HCT116 (cell line): ENCODE measurements at regions not wholly inside any gene's neighbourhood (a gene's known extent, or its start where the extent isn't known, plus 50 kb on each side); places are given as distances from the start of the nearest gene placed in this dataset.

ENCODE experiments used
- ATAC-seq: fragments of 200-7000 bp; cut with Tn5 transposase; 2 replicates; pipeline ENCODE4 v1.9.1; 2020; ENCODE audit warnings: mild to moderate bottlenecking, moderate library complexity
- BruUV-seq: library from RNA; stranded (reverse); fragments of 400-500 nt; replicated peaks from 2 replicates; lab custom pipeline; 2021; lab: Mats Ljungman, UMichigan
- CTCF ChIA-PET: fragments of 300-600 bp; sonication (Branson Sonifier 250); formaldehyde crosslinking; loops from one replicate; lab custom pipeline; 2021; ENCODE audit warnings: antibody characterized with exemption; lab: Charles Lee
- POLR2A ChIA-PET: fragments of 300-600, 350-600 bp; sonication (Branson Sonifier 250); formaldehyde crosslinking; loops from one replicate; lab custom pipeline; 2021; ENCODE audit warnings: antibody characterized with exemption; lab: Charles Lee
- RAD21 ChIA-PET, 2 experiments: fragments of 300-600 bp; sonication (Branson Sonifier 250); formaldehyde crosslinking; loops; one replicate each; lab custom pipeline; 2023; ENCODE audit warnings: low total read pairs in 2 of 2; ENCODE audit not compliant: uncharacterized antibody in 2 of 2, unreplicated experiment in 2 of 2, low non-redundant PET in 1 of 2; lab: Charles Lee
- DNase-seq: peaks from one replicate; pipeline ENCODE4 v3.0.0-alpha.2; 2010; ENCODE audit warnings: low read depth, low spot score
- H2AFZ ChIP-seq: fragments of 200-600 bp; shearing (Covaris generic), sonication (generic); 2 replicates; pipeline ENCODE4 v1.6.1; 2017; ENCODE audit warnings: low read depth, mixed run types, mixed read lengths, antibody characterized with exemption, low read length; ENCODE audit not compliant: poor library complexity, severe bottlenecking
- H3K27ac ChIP-seq: 2 replicates; pipeline ENCODE4 v1.5.1; 2012; ENCODE audit warnings: low read depth, low read length
- H3K27me3 ChIP-seq: fragments of 200-600 bp; sonication (generic); 2 replicates; pipeline ENCODE4 v1.6.1; 2016; ENCODE audit warnings: mixed run types, low read length, mixed read lengths; ENCODE audit not compliant: insufficient read depth
- H3K36me3 ChIP-seq, 2 experiments: fragments of 200-500 bp in 1 of 2; fragments of 200-600 bp in 1 of 2; sonication (Bioruptor generic) in 1 of 2; sonication (generic) in 1 of 2; 2 replicates each; pipeline versions ENCODE4 v1.5.1 to v1.6.1; 2014 to 2016; ENCODE audit warnings: low read length in 2 of 2, inconsistent platforms in 1 of 2, mixed read lengths in 1 of 2, mixed run types in 1 of 2; ENCODE audit not compliant: insufficient read depth in 2 of 2, control insufficient read depth in 1 of 2
- H3K4me1 ChIP-seq, 2 experiments: fragments of 200-600 bp in 1 of 2; sonication (generic) in 1 of 2; 2 replicates each; pipeline versions ENCODE4 v1.5.1 to v1.6.1; 2012 to 2017; ENCODE audit warnings: low read length in 2 of 2, inconsistent platforms in 1 of 2, mild to moderate bottlenecking in 1 of 2, mixed read lengths in 1 of 2, mixed run types in 1 of 2, moderate library complexity in 1 of 2; ENCODE audit not compliant: insufficient read depth in 2 of 2, control insufficient read depth in 1 of 2
- H3K4me2 ChIP-seq: fragments of 200-600 bp; sonication (generic); 2 replicates; pipeline ENCODE4 v1.6.1; 2017; ENCODE audit warnings: mixed run types, low read length, mixed read lengths
- H3K4me3 ChIP-seq, 2 experiments: fragments of 200-600 bp in 1 of 2; sonication (generic) in 1 of 2; replicated peaks in 1 of 2; 2 replicates each; pipeline ENCODE4 v1.5.1; 2011 to 2016; ENCODE audit warnings: low read length in 2 of 2, control low read depth in 1 of 2, low read depth in 1 of 2, mild to moderate bottlenecking in 1 of 2, mixed read lengths in 1 of 2, mixed run types in 1 of 2
- H3K79me2 ChIP-seq: fragments of 200-600 bp; sonication (generic); 2 replicates; pipeline ENCODE4 v1.6.1; 2017; ENCODE audit warnings: mild to moderate bottlenecking, mixed run types, low read length, moderate library complexity, mixed read lengths; ENCODE audit not compliant: insufficient read depth
- H3K9ac ChIP-seq: fragments of 200-600 bp; sonication (generic); 2 replicates; pipeline ENCODE4 v1.6.1; 2016; ENCODE audit warnings: low read length, mixed read lengths
- H3K9me2 ChIP-seq: fragments of 200-600 bp; sonication (generic), shearing (Covaris generic); 2 replicates; pipeline ENCODE4 v1.6.1; 2017; ENCODE audit warnings: mixed run types, mild to moderate bottlenecking, moderate library complexity; ENCODE audit not compliant: insufficient read depth
- H3K9me3 ChIP-seq, 2 experiments: fragments of 200-500 bp in 1 of 2; fragments of 200-600 bp in 1 of 2; sonication (Bioruptor generic) in 1 of 2; sonication (generic) in 1 of 2; 2 replicates each; pipeline ENCODE4 v1.6.1; 2014 to 2017; ENCODE audit warnings: low read length in 2 of 2, mixed read lengths in 2 of 2, inconsistent platforms in 1 of 2, low read depth in 1 of 2, mild to moderate bottlenecking in 1 of 2, mixed run types in 1 of 2, moderate library complexity in 1 of 2; ENCODE audit not compliant: control insufficient read depth in 1 of 2, insufficient read depth in 1 of 2
- H4K20me1 ChIP-seq: fragments of 200-600 bp; sonication (generic), shearing (Covaris generic); 2 replicates; pipeline ENCODE4 v1.6.1; 2017; ENCODE audit warnings: mixed run types, mild to moderate bottlenecking, moderate library complexity; ENCODE audit not compliant: insufficient read depth
- ATF3 ChIP-seq: IDR thresholded peaks from 2 replicates; pipeline ENCODE4 v1.6.1; 2012
- CBX3 ChIP-seq: IDR thresholded peaks from 2 replicates; pipeline ENCODE4 v1.6.1; 2012; ENCODE audit warnings: low read depth
- CEBPB ChIP-seq: IDR thresholded peaks from 2 replicates; pipeline ENCODE4 v1.6.1; 2012; ENCODE audit warnings: low read depth
- CTCF ChIP-seq, 3 experiments: fragments of 200-600 bp in 1 of 3; sonication (generic) in 1 of 3; IDR thresholded peaks in 2 of 3; conservative IDR thresholded peaks in 1 of 3; 2 replicates each; pipeline ENCODE4 v1.5.1; 2012 to 2017; ENCODE audit warnings: low read depth in 2 of 3, low read length in 2 of 3, antibody characterized with exemption in 1 of 3, borderline replicate concordance in 1 of 3, control low read depth in 1 of 3, mild to moderate bottlenecking in 1 of 3, mixed read lengths in 1 of 3, mixed run types in 1 of 3, moderate library complexity in 1 of 3; ENCODE audit not compliant: insufficient read depth in 1 of 3
- EGR1 ChIP-seq: IDR thresholded peaks from 2 replicates; pipeline ENCODE4 v1.6.1; 2012; ENCODE audit warnings: low read depth
- ELF1 ChIP-seq: IDR thresholded peaks from 2 replicates; pipeline ENCODE4 v1.6.1; 2012; ENCODE audit warnings: low read depth, borderline replicate concordance
- EZH2 ChIP-seq: fragments of 200-600 bp; sonication (generic); IDR thresholded peaks from 2 replicates; pipeline ENCODE4 v1.6.1; 2017; ENCODE audit warnings: antibody characterized with exemption, mixed run types
- FOSL1 ChIP-seq: IDR thresholded peaks from 2 replicates; pipeline ENCODE4 v1.6.1; 2012; ENCODE audit warnings: low read depth
- JUND ChIP-seq: IDR thresholded peaks from 2 replicates; pipeline ENCODE4 v1.6.1; 2012
- MAX ChIP-seq: IDR thresholded peaks from 2 replicates; pipeline ENCODE4 v1.6.1; 2012
- POLR2A ChIP-seq: IDR thresholded peaks from 2 replicates; pipeline ENCODE4 v1.7.0; 2011; ENCODE audit warnings: borderline replicate concordance; ENCODE audit not compliant: insufficient read depth, insufficient read length; ENCODE audit errors: extremely low read depth
- POLR2AphosphoS5 ChIP-seq: IDR thresholded peaks from 2 replicates; pipeline ENCODE4 v1.6.1; 2011; ENCODE audit warnings: mild to moderate bottlenecking, low read depth, low read length, moderate library complexity
- RAD21 ChIP-seq: IDR thresholded peaks from 2 replicates; pipeline ENCODE4 v1.6.1; 2012; ENCODE audit warnings: low read depth, mild to moderate bottlenecking
- SIN3A ChIP-seq: IDR thresholded peaks from 2 replicates; pipeline ENCODE4 v1.6.1; 2012; ENCODE audit warnings: low read depth
- SP1 ChIP-seq: IDR thresholded peaks from 2 replicates; pipeline ENCODE4 v1.6.1; 2012; ENCODE audit warnings: low read depth
- SRF ChIP-seq: IDR thresholded peaks from 2 replicates; pipeline ENCODE4 v1.6.1; 2012; ENCODE audit warnings: low read depth
- TCF7L2 ChIP-seq: IDR thresholded peaks from 2 replicates; pipeline ENCODE4 v1.7.0; 2011; ENCODE audit warnings: borderline replicate concordance, inconsistent platforms; ENCODE audit not compliant: insufficient read depth, insufficient read length; ENCODE audit errors: extremely low read depth
- YY1 ChIP-seq: IDR thresholded peaks from 2 replicates; pipeline ENCODE4 v1.6.1; 2011; ENCODE audit warnings: low read length, low read depth, moderate library complexity, mild to moderate bottlenecking; ENCODE audit not compliant: insufficient replicate concordance; ENCODE audit errors: extremely low read depth
- ZNF274 ChIP-seq: fragments of 200-500 bp; sonication (Bioruptor generic); IDR thresholded peaks from 2 replicates; pipeline ENCODE4 v1.6.1; 2014; ENCODE audit warnings: mild to moderate bottlenecking, low read depth, low read length, inconsistent platforms
- intact Hi-C: fragments of 100-400 bp; cut with micrococcal nuclease; formaldehyde crosslinking; loops from 2 replicates; pipeline ENCODE4 v1.10.0; 2022

- Histone ChIP-seq H3K4me1 (peaks cover 0 to 7% of the 10 kb centered on the region in 2 experiments; a peak in 1 of 4 replicates), H3K79me2 (no peaks in the 10 kb centered on the region), H3K9me2 (no peaks in the 10 kb centered on the region), H3K9me3 (no peaks in the 10 kb centered on the region), H2AFZ (no peak overlapping the region), H3K36me3 (no peaks in the 10 kb centered on the region), H3K27ac (no peak overlapping the region), H3K4me3 (no peak overlapping the region), H3K4me2 (no peak overlapping the region), H4K20me1 (no peaks in the 10 kb centered on the region), H3K27me3 (no peaks in the 10 kb centered on the region), H3K9ac (no peak overlapping the region)
- POLR2A ChIA-PET = no interaction called here
- DNase-seq = no peak
- RAD21 ChIA-PET = no interaction called here
- no peak for ATAC-seq
- intact Hi-C loops = no loop called here
- CTCF ChIA-PET = no interaction called here
- no TSS peak for BruUV-seq
- TF ChIP-seq SP1 (no peak), ELF1 (no peak), ATF3 (no peak), EGR1 (no peak), TCF7L2 (no peak), JUND (no peak)
Measured at GRCh38 chr9:38277601-38278200, 114.8 kb upstream of the ALDH1B1 start.

- Histone ChIP-seq H3K36me3 (no peaks in the 10 kb centered on the region), H3K4me3 (no peak overlapping the region), H3K4me1 (peaks cover 0 to 7% of the 10 kb centered on the region in 2 experiments; a peak in 1 of 4 replicates), H4K20me1 (no peaks in the 10 kb centered on the region), H3K9me3 (no peaks in the 10 kb centered on the region), H3K79me2 (no peaks in the 10 kb centered on the region), H3K27me3 (no peaks in the 10 kb centered on the region), H3K9ac (no peak overlapping the region), H3K9me2 (no peaks in the 10 kb centered on the region), H2AFZ (no peak overlapping the region), H3K27ac (no peak overlapping the region), H3K4me2 (no peak overlapping the region)
- no TSS peak for BruUV-seq
- CTCF ChIA-PET = no interaction called here
- DNase-seq (no peak), ATAC-seq (no peak)
- RAD21 ChIA-PET = no interaction called here
- intact Hi-C loops = no loop called here
- POLR2A ChIA-PET = no interaction called here
- TF ChIP-seq FOSL1 = no peak
- TF ChIP-seq CEBPB = no peak
- TF ChIP-seq SRF = no peak
- TF ChIP-seq SIN3A = no peak
- TF ChIP-seq CTCF (IDR thresholded peaks at IDR 0.05 in 2 of 3, conservative IDR thresholded peaks at IDR 0.05 in 1 of 3; ENCODE audit: borderline replicate concordance in 1 of 3, insufficient read depth in 1 of 3, low read depth in 2 of 3, low read length in 2 of 3) = no peak
- TF ChIP-seq SP1 = no peak
- TF ChIP-seq ZNF274 = no peak
- no peak for TF ChIP-seq JUND
- no peak for TF ChIP-seq POLR2AphosphoS5
- no peak for TF ChIP-seq CBX3
- TF ChIP-seq EGR1 = no peak
- no peak for TF ChIP-seq MAX
- TF ChIP-seq EZH2 = no peak
- TF ChIP-seq TCF7L2 = no peak
- TF ChIP-seq RAD21 = no peak
- TF ChIP-seq YY1 = no peak
- TF ChIP-seq POLR2A = no peak
Measured at GRCh38 chr9:38276771-38277439, 115.6 kb upstream of the ALDH1B1 start.
